Gastroesophageal sphincter (tissue), 3 donors: ENCODE measurements at regions not wholly inside any gene's neighbourhood (a gene's known extent, or its start where the extent isn't known, plus 50 kb on each side); places are given as distances from the start of the nearest gene placed in this dataset.

Experiments
- CTCF ChIP-seq, 4 experiments: fragments of 200-600 bp in 2 of 4; fragments of 450-650 bp in 2 of 4; sonication (generic) in 1 of 4; IDR thresholded peaks; one replicate each; pipeline ENCODE4 v1.5.1; 2017 to 2019; ENCODE audit warnings: antibody characterized with exemption in 4 of 4, mild to moderate bottlenecking in 2 of 4, moderate library complexity in 2 of 4
- EP300 ChIP-seq: sonication (generic); formaldehyde crosslinking; IDR thresholded peaks from one replicate; pipeline ENCODE4 v1.6.1; 2017; ENCODE audit warnings: antibody characterized with exemption, mild to moderate bottlenecking
- POLR2A ChIP-seq, 2 donors: fragments of 450-650 bp; IDR thresholded peaks; one replicate each; pipeline ENCODE4 v1.6.1; 2017; ENCODE audit warnings: antibody characterized with exemption in 2 of 2, mild to moderate bottlenecking in 2 of 2, moderate library complexity in 1 of 2
- POLR2AphosphoS5 ChIP-seq: sonication (generic); formaldehyde crosslinking; IDR thresholded peaks from one replicate; pipeline ENCODE4 v1.6.1; 2017; ENCODE audit warnings: antibody characterized with exemption

GRCh38 chr9:28671000-28671399, 1097.7 kb upstream of the C9orf72 start:
- TF ChIP-seq CTCF (IDR thresholded peaks at IDR 0.05) (no peak), POLR2A (IDR thresholded peaks at IDR 0.05) (no peak), EP300 (no peak), POLR2AphosphoS5 (no peak)
